GM23338 (cell line): ENCODE measurements at regions not wholly inside any gene's neighbourhood (a gene's known extent, or its start where the extent isn't known, plus 50 kb on each side); places are given as distances from the start of the nearest gene placed in this dataset.

Source experiments
- ATAC-seq: fragments of 200-7000 bp; cut with Tn5 transposase; 3 replicates; pipeline ENCODE4 v1.9.1; 2020
- DNase-seq: peaks from one replicate; pipeline ENCODE4 v3.0.0-alpha.2; 2015; ENCODE audit warnings: low spot score
- H2AFZ ChIP-seq: fragments of 200-600 bp; sonication (generic); 2 replicates; pipeline ENCODE4 v1.8.0; 2016; ENCODE audit warnings: antibody characterized with exemption, mild to moderate bottlenecking, moderate library complexity
- H3F3A ChIP-seq: fragments of 200-600 bp; sonication (generic); replicated peaks from 2 replicates; pipeline ENCODE4 v1.8.0; 2017; ENCODE audit warnings: antibody characterized with exemption, mixed run types, low read depth
- H3K27ac ChIP-seq: fragments of 200-600 bp; sonication (generic); 2 replicates; pipeline ENCODE4 v1.6.1; 2016; ENCODE audit warnings: low read depth
- H3K27me3 ChIP-seq: fragments of 200-600 bp; sonication (generic); 2 replicates; pipeline ENCODE4 v1.8.0; 2016; ENCODE audit warnings: mild to moderate bottlenecking, mixed run types, moderate library complexity; ENCODE audit not compliant: insufficient read depth
- H3K36me3 ChIP-seq: fragments of 200-600 bp; sonication (generic); 2 replicates; pipeline ENCODE4 v1.8.0; 2016; ENCODE audit warnings: mild to moderate bottlenecking; ENCODE audit not compliant: insufficient read depth
- H3K4me1 ChIP-seq: fragments of 200-600 bp; sonication (generic); 2 replicates; pipeline ENCODE4 v1.8.0; 2016; ENCODE audit warnings: mild to moderate bottlenecking, moderate library complexity; ENCODE audit not compliant: insufficient read depth
- H3K4me2 ChIP-seq: fragments of 200-600 bp; sonication (generic); 2 replicates; pipeline ENCODE4 v1.7.1; 2017; ENCODE audit warnings: mixed run types
- H3K4me3 ChIP-seq: fragments of 200-600 bp; sonication (generic); 2 replicates; pipeline ENCODE4 v1.6.1; 2016; ENCODE audit warnings: mixed run types
- H3K79me2 ChIP-seq: fragments of 200-600 bp; sonication (generic); replicated peaks from 2 replicates; pipeline ENCODE4 v1.8.0; 2017; ENCODE audit warnings: mild to moderate bottlenecking; ENCODE audit not compliant: insufficient read depth
- H3K9me2 ChIP-seq: fragments of 200-600 bp; sonication (generic); 2 replicates; pipeline ENCODE4 v1.8.0; 2017; ENCODE audit not compliant: insufficient read depth
- H4K20me1 ChIP-seq: fragments of 200-600 bp; sonication (generic); replicated peaks from 2 replicates; pipeline ENCODE4 v1.8.0; 2017; ENCODE audit warnings: mild to moderate bottlenecking; ENCODE audit not compliant: insufficient read depth
- H3K27ac Mint-ChIP-seq: 2 replicates; pipeline ENCODE4 v1.8.0; 2020; ENCODE audit warnings: inconsistent platforms, mild to moderate bottlenecking, moderate library complexity, mixed read lengths
- H3K27me3 Mint-ChIP-seq: 3 replicates; pipeline ENCODE4 v1.8.0; 2022; ENCODE audit warnings: low read depth, mild to moderate bottlenecking, moderate library complexity, mixed read lengths, inconsistent platforms; ENCODE audit not compliant: insufficient read depth, poor library complexity
- H3K36me3 Mint-ChIP-seq: 3 replicates; pipeline ENCODE4 v1.8.0; 2021; ENCODE audit warnings: low read depth, mild to moderate bottlenecking, inconsistent platforms, moderate library complexity, mixed read lengths
- H3K4me1 Mint-ChIP-seq: 3 replicates; pipeline ENCODE4 v1.8.0; 2020; ENCODE audit warnings: mild to moderate bottlenecking, inconsistent platforms, mixed read lengths
- H3K4me3 Mint-ChIP-seq: 3 replicates; pipeline ENCODE4 v1.8.0; 2021; ENCODE audit warnings: moderate library complexity, mild to moderate bottlenecking, inconsistent platforms, mixed read lengths
- H3K9me3 Mint-ChIP-seq: 3 replicates; pipeline ENCODE4 v1.8.0; 2020; ENCODE audit warnings: moderate library complexity, mild to moderate bottlenecking, inconsistent platforms, mixed read lengths
- CREB1 ChIP-seq: fragments of 250-450 bp; sonication (Bioruptor Pico); IDR thresholded peaks from 2 replicates; pipeline ENCODE4 v1.5.0; 2020; ENCODE audit warnings: low read depth, mild to moderate bottlenecking, moderate library complexity
- CTCF ChIP-seq, 2 experiments: fragments of 200-600 bp in 1 of 2; sonication (generic) in 1 of 2; conservative IDR thresholded peaks; 2 replicates each; pipeline versions ENCODE4 v1.5.1 to v1.6.1; 2016 to 2017; ENCODE audit warnings: antibody characterized with exemption in 2 of 2, low read depth in 2 of 2, mild to moderate bottlenecking in 2 of 2, moderate library complexity in 1 of 2
- EZH2 ChIP-seq: fragments of 200-600 bp; sonication (generic); IDR thresholded peaks from one replicate; pipeline ENCODE4 v1.8.0; 2017; ENCODE audit warnings: antibody characterized with exemption, mild to moderate bottlenecking, low read depth; ENCODE audit not compliant: unreplicated experiment
- EZH2phosphoT487 ChIP-seq: fragments of 200-600 bp; sonication (generic); IDR thresholded peaks from one replicate; pipeline ENCODE4 v1.8.1; 2018; ENCODE audit warnings: antibody characterized with exemption; ENCODE audit not compliant: unreplicated experiment
- JUNB ChIP-seq: IDR thresholded peaks from one replicate; pipeline ENCODE4 v1.6.1; 2016; ENCODE audit warnings: antibody characterized with exemption; ENCODE audit not compliant: unreplicated experiment
- NANOG ChIP-seq: IDR thresholded peaks from 2 replicates; pipeline ENCODE4 v1.6.1; 2016; ENCODE audit warnings: antibody characterized with exemption, borderline replicate concordance
- POLR2AphosphoS5 ChIP-seq: IDR thresholded peaks from 2 replicates; pipeline ENCODE4 v1.6.1; 2016; ENCODE audit warnings: antibody characterized with exemption, low read depth
- STAT1 ChIP-seq: IDR thresholded peaks from one replicate; pipeline ENCODE4 v1.6.1; 2016; ENCODE audit warnings: antibody characterized with exemption; ENCODE audit not compliant: unreplicated experiment
- ZNF114 ChIP-seq: fragments of 250-450 bp; sonication (Bioruptor Pico); IDR thresholded peaks from 2 replicates; pipeline ENCODE4 v1.5.0; 2020; ENCODE audit warnings: mild to moderate bottlenecking, moderate library complexity
- ZNF331 ChIP-seq: fragments of 250-450 bp; sonication (Bioruptor Pico); IDR thresholded peaks from 2 replicates; pipeline ENCODE4 v1.5.0; 2020; ENCODE audit warnings: low read depth, mild to moderate bottlenecking, moderate library complexity
- ZNF462 ChIP-seq: fragments of 250-450 bp; sonication (Bioruptor Pico); IDR thresholded peaks from 2 replicates; pipeline ENCODE4 v1.5.0; 2020; ENCODE audit warnings: mild to moderate bottlenecking, moderate library complexity
- TF ChIP-seq, protein P1 (sequence below): IDR thresholded peaks from 2 replicates; pipeline ENCODE4 v1.6.1; 2016; ENCODE audit warnings: antibody characterized with exemption
- TF ChIP-seq, protein P2 (sequence below): IDR thresholded peaks from one replicate; pipeline ENCODE4 v1.6.1; 2018; ENCODE audit warnings: antibody characterized with exemption; ENCODE audit not compliant: unreplicated experiment

GRCh38 chr6:98339506-98339905 is 494.9 kb upstream of the POU3F2 start:
- H3K4me1 ChIP-seq, result no peaks in the 10 kb centered on the region
- Mint-ChIP-seq H3K9me3 (no peaks in the 10 kb centered on the region), H3K4me3 (no peak overlapping the region), H3K36me3 (no peaks in the 10 kb centered on the region), H3K27me3 (peaks cover 1% of the 10 kb centered on the region), H3K4me1 (peaks cover 7% of the 10 kb centered on the region; the same call in 2 of the 3 replicates), H3K27ac (no peak overlapping the region)
- H3K27ac ChIP-seq, result no peak overlapping the region
- DNase-seq (no peak), ATAC-seq (no peak)
- no peak for TF ChIP-seq CREB1 (CRISPR knock-in tag)
- TF ChIP-seq ZNF114 (CRISPR knock-in tag), result no peak
- TF ChIP-seq EZH2, result no peak
- TF ChIP-seq NANOG, result no peak
- TF ChIP-seq ZNF331 (CRISPR knock-in tag), result no peak
- TF ChIP-seq, protein P1, sequence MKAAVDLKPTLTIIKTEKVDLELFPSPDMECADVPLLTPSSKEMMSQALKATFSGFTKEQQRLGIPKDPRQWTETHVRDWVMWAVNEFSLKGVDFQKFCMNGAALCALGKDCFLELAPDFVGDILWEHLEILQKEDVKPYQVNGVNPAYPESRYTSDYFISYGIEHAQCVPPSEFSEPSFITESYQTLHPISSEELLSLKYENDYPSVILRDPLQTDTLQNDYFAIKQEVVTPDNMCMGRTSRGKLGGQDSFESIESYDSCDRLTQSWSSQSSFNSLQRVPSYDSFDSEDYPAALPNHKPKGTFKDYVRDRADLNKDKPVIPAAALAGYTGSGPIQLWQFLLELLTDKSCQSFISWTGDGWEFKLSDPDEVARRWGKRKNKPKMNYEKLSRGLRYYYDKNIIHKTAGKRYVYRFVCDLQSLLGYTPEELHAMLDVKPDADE, result no peak
- TF ChIP-seq CTCF (conservative IDR thresholded peaks at IDR 0.05; ENCODE audit: low read depth in 2 of 2), result no peak
- TF ChIP-seq JUNB, result no peak
- no peak for TF ChIP-seq STAT1
- TF ChIP-seq POLR2AphosphoS5, result no peak
- TF ChIP-seq, protein P2, sequence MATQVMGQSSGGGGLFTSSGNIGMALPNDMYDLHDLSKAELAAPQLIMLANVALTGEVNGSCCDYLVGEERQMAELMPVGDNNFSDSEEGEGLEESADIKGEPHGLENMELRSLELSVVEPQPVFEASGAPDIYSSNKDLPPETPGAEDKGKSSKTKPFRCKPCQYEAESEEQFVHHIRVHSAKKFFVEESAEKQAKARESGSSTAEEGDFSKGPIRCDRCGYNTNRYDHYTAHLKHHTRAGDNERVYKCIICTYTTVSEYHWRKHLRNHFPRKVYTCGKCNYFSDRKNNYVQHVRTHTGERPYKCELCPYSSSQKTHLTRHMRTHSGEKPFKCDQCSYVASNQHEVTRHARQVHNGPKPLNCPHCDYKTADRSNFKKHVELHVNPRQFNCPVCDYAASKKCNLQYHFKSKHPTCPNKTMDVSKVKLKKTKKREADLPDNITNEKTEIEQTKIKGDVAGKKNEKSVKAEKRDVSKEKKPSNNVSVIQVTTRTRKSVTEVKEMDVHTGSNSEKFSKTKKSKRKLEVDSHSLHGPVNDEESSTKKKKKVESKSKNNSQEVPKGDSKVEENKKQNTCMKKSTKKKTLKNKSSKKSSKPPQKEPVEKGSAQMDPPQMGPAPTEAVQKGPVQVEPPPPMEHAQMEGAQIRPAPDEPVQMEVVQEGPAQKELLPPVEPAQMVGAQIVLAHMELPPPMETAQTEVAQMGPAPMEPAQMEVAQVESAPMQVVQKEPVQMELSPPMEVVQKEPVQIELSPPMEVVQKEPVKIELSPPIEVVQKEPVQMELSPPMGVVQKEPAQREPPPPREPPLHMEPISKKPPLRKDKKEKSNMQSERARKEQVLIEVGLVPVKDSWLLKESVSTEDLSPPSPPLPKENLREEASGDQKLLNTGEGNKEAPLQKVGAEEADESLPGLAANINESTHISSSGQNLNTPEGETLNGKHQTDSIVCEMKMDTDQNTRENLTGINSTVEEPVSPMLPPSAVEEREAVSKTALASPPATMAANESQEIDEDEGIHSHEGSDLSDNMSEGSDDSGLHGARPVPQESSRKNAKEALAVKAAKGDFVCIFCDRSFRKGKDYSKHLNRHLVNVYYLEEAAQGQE, result no peak
- TF ChIP-seq ZNF462 (CRISPR knock-in tag), result no peak
- no peak for TF ChIP-seq EZH2phosphoT487
- no peak overlapping the region for H2AFZ ChIP-seq
- H3K79me2 ChIP-seq, result no peaks in the 10 kb centered on the region
- no peaks in the 10 kb centered on the region for H3K36me3 ChIP-seq
- no peaks in the 10 kb centered on the region for H3K27me3 ChIP-seq
- no peak overlapping the region for H3K4me3 ChIP-seq
- no peaks in the 10 kb centered on the region for H4K20me1 ChIP-seq
- H3K4me2 ChIP-seq, result no peak overlapping the region
- H3F3A ChIP-seq, result no peaks in the 10 kb centered on the region
- H3K9me2 ChIP-seq, result no peaks in the 10 kb centered on the region
